Heart left ventricle (tissue), 13 donors: ENCODE measurements at regions not wholly inside any gene's neighbourhood (a gene's known extent, or its start where the extent isn't known, plus 50 kb on each side); places are given as distances from the start of the nearest gene placed in this dataset.
"Not testable (repeated sequence)": the region's sequence is repeated elsewhere in the genome, so short reads cannot be mapped to it uniquely, and the experiment has no call there.

Experiments
- POLR2A ChIP-seq, 2 donors: fragments of 450-650 bp; IDR thresholded peaks; one replicate each; pipeline ENCODE4 v1.6.1; 2017; ENCODE audit warnings: antibody characterized with exemption in 2 of 2, mild to moderate bottlenecking in 2 of 2, moderate library complexity in 2 of 2
- TF ChIP-seq, protein P1 (sequence below), 12 donors: fragments of 200-600 bp; sonication (generic) in 4 of 12; IDR thresholded peaks; one replicate each; pipeline versions ENCODE4 v1.5.0 to v1.8.0; 2018 to 2022; ENCODE audit warnings: antibody characterized with exemption in 12 of 12, mild to moderate bottlenecking in 5 of 12
- donor health status: ischemic (EF 13 %, LVEDD 7.1; RV severe dilation, severe dysfunction).
- donor health status: DM: no; HTN: yes; CAD: no.
- donor health status: DM: no; HTN: no; CAD: no.
- donor health status: ischemic (EF 25% LVEDD 6.9; RV normal size, moderate dysfunction).
- donor health status: ischemic (EF 25% LVEDD 5.7; RV mildly dilated, moderate dysfunction).
- donor health status: ischemic (EF 35%, LVEDD 5.7; RV mildly dilated, moderate dysfunction).
- donor health status: nonischemic (EF 11% LVEDD 7.7; RV severe dilation, severe dysfunction).
- donor health status: DM: yes; HTN: yes; CAD: no.
- donor health status: PGD.
- donor health status: ischemic (EF 29% LVEDD 5.4; RV normal size, mild dysfunction).
- donor health status: nonischemic (EF 23%, LVEDD 6.1; RV moderate dilation, normal function).

DNA sequence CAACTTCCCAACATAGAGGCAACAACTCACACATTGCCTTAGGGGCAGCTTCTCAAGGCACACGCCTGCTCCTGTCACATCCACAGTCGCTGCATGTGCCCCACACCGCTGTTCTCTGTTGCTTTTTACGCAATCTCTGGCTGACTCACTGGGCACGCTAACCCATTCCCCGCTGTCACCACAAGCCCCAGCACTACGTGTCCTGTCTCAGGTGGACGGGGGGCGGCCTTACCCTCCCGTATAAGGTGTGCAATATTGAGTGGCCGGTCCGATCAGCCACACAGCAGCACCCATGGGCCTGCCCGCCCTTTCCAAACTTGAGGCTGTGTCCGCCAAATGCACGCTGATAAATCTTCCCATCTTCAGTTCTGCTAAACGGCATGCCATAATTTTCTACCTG lies 75.5 kb upstream of the TNK2 start:
- TF ChIP-seq, protein P1, sequence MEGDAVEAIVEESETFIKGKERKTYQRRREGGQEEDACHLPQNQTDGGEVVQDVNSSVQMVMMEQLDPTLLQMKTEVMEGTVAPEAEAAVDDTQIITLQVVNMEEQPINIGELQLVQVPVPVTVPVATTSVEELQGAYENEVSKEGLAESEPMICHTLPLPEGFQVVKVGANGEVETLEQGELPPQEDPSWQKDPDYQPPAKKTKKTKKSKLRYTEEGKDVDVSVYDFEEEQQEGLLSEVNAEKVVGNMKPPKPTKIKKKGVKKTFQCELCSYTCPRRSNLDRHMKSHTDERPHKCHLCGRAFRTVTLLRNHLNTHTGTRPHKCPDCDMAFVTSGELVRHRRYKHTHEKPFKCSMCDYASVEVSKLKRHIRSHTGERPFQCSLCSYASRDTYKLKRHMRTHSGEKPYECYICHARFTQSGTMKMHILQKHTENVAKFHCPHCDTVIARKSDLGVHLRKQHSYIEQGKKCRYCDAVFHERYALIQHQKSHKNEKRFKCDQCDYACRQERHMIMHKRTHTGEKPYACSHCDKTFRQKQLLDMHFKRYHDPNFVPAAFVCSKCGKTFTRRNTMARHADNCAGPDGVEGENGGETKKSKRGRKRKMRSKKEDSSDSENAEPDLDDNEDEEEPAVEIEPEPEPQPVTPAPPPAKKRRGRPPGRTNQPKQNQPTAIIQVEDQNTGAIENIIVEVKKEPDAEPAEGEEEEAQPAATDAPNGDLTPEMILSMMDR (IDR thresholded peaks at IDR 0.05), result not testable (repeated sequence)
- not testable (repeated sequence) for TF ChIP-seq POLR2A (IDR thresholded peaks at IDR 0.05)
